ENCODE measurements at regions not wholly inside any gene's neighbourhood (a gene's known extent, or its start where the extent isn't known, plus 50 kb on each side); places are given as distances from the start of the nearest gene placed in this dataset.

DNA sequence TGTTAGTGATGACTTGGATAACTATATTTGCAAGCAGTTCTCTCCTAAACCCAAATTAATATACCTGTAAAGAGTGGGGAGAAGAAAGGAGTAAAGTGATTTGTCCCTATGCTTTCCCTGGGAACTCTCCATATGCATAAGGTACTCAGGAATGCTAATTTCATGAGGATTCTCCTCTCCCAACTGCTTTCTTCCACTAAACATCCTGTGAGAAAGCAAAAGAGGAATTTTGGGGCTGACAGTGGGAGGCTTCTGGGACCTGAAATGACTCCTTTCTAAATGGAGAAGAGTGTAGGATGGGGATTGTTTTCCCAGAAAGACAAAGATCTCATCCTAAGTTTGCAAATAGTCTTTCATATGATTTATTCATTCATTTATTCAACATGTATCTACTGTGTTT is 250.5 kb downstream of the TDRD3 start:
- TF ChIP-seq, protein P1, sequence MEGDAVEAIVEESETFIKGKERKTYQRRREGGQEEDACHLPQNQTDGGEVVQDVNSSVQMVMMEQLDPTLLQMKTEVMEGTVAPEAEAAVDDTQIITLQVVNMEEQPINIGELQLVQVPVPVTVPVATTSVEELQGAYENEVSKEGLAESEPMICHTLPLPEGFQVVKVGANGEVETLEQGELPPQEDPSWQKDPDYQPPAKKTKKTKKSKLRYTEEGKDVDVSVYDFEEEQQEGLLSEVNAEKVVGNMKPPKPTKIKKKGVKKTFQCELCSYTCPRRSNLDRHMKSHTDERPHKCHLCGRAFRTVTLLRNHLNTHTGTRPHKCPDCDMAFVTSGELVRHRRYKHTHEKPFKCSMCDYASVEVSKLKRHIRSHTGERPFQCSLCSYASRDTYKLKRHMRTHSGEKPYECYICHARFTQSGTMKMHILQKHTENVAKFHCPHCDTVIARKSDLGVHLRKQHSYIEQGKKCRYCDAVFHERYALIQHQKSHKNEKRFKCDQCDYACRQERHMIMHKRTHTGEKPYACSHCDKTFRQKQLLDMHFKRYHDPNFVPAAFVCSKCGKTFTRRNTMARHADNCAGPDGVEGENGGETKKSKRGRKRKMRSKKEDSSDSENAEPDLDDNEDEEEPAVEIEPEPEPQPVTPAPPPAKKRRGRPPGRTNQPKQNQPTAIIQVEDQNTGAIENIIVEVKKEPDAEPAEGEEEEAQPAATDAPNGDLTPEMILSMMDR (IDR thresholded peaks at IDR 0.05), result no peak
- TF ChIP-seq POLR2AphosphoS5 (IDR thresholded peaks at IDR 0.05) (no peak), POLR2A (IDR thresholded peaks at IDR 0.05) (no peak)

Measured in breast epithelium (tissue), 3 donors.